Upper lobe of left lung (tissue), 4 donors: ENCODE measurements at regions not wholly inside any gene's neighbourhood (a gene's known extent, or its start where the extent isn't known, plus 50 kb on each side); places are given as distances from the start of the nearest gene placed in this dataset.

Source experiments
- EP300 ChIP-seq, 4 donors: sonication (generic); formaldehyde crosslinking; IDR thresholded peaks; one replicate each; pipeline ENCODE4 v1.5.1; 2017; ENCODE audit warnings: antibody characterized with exemption in 4 of 4, control low read depth in 2 of 4
- POLR2A ChIP-seq, 4 donors: fragments of 450-650 bp; IDR thresholded peaks; one replicate each; pipeline ENCODE4 v1.5.1; 2016 to 2017; ENCODE audit warnings: antibody characterized with exemption in 4 of 4, mild to moderate bottlenecking in 2 of 4
- POLR2AphosphoS5 ChIP-seq, 2 donors: sonication (generic); formaldehyde crosslinking; IDR thresholded peaks; one replicate each; pipeline ENCODE4 v1.5.1; 2017; ENCODE audit warnings: antibody characterized with exemption in 2 of 2
- TF ChIP-seq, protein P1 (sequence below), 6 experiments: fragments of 450-650 bp in 4 of 6; fragments of 200-600 bp in 2 of 6; sonication (generic) in 2 of 6; IDR thresholded peaks; one replicate each; pipeline ENCODE4 v1.5.1; 2016 to 2019; ENCODE audit warnings: antibody characterized with exemption in 6 of 6

DNA sequence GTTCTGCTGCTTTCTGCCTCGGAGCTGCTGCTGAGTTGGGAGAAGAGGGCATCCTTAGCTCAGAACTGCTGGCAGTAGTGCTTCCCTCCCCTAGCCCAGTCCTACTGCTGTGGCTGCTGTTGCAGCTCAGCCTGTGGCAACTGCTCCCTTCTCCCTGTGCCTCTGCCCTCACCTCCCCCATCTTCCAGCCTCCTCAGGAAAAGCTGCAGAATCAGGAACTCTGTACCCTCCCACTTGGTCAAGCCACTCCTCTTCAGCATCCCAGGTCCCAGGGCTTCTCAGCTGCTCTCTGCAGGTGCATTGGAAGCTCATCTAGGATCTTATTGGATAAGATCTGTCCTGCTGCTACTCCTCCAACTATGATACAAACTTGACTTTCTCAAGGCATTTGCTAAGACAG lies 316.7 kb downstream of the BRINP2 start:
- TF ChIP-seq, protein P1, sequence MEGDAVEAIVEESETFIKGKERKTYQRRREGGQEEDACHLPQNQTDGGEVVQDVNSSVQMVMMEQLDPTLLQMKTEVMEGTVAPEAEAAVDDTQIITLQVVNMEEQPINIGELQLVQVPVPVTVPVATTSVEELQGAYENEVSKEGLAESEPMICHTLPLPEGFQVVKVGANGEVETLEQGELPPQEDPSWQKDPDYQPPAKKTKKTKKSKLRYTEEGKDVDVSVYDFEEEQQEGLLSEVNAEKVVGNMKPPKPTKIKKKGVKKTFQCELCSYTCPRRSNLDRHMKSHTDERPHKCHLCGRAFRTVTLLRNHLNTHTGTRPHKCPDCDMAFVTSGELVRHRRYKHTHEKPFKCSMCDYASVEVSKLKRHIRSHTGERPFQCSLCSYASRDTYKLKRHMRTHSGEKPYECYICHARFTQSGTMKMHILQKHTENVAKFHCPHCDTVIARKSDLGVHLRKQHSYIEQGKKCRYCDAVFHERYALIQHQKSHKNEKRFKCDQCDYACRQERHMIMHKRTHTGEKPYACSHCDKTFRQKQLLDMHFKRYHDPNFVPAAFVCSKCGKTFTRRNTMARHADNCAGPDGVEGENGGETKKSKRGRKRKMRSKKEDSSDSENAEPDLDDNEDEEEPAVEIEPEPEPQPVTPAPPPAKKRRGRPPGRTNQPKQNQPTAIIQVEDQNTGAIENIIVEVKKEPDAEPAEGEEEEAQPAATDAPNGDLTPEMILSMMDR (IDR thresholded peaks at IDR 0.05) = no peak
- TF ChIP-seq POLR2A (IDR thresholded peaks at IDR 0.05) (no peak), EP300 (IDR thresholded peaks at IDR 0.05) (no peak), POLR2AphosphoS5 (IDR thresholded peaks at IDR 0.05) (no peak)
